MM.1S (cell line): ENCODE measurements at regions not wholly inside any gene's neighbourhood (a gene's known extent, or its start where the extent isn't known, plus 50 kb on each side); places are given as distances from the start of the nearest gene placed in this dataset.

Source experiments
- DNase-seq: peaks from one replicate; pipeline ENCODE4 v3.0.0-alpha.2; 2015
- H2AFZ ChIP-seq: fragments of 300-600 bp; sonication (generic); 2 replicates; pipeline ENCODE4 v1.6.0; 2016; ENCODE audit warnings: antibody characterized with exemption, low read length
- H3F3A ChIP-seq: fragments of 300-600 bp; sonication (generic); 2 replicates; pipeline ENCODE4 v1.6.1; 2016; ENCODE audit warnings: mild to moderate bottlenecking, antibody characterized with exemption, low read length, moderate library complexity, mixed read lengths; ENCODE audit not compliant: insufficient read depth
- H3K27ac ChIP-seq: fragments of 300-600 bp; sonication (generic); 2 replicates; pipeline ENCODE4 v1.5.1; 2016; ENCODE audit warnings: mild to moderate bottlenecking, low read length
- H3K27me3 ChIP-seq: fragments of 300-600 bp; sonication (generic); replicated peaks from 2 replicates; pipeline ENCODE4 v1.6.0; 2016; ENCODE audit warnings: low read length; ENCODE audit not compliant: insufficient read depth
- H3K36me3 ChIP-seq: fragments of 300-600 bp; sonication (generic); replicated peaks from 2 replicates; pipeline ENCODE4 v1.6.1; 2016; ENCODE audit warnings: mild to moderate bottlenecking, low read length, mixed read lengths; ENCODE audit not compliant: insufficient read depth
- H3K4me1 ChIP-seq: fragments of 300-600 bp; sonication (generic); 2 replicates; pipeline ENCODE4 v1.6.1; 2016; ENCODE audit warnings: low read length, mixed read lengths
- H3K4me2 ChIP-seq: fragments of 300-600 bp; sonication (generic); 2 replicates; pipeline ENCODE4 v1.6.0; 2016; ENCODE audit warnings: low read depth, low read length
- H3K4me3 ChIP-seq: fragments of 300-600 bp; sonication (generic); 2 replicates; pipeline ENCODE4 v1.5.1; 2016; ENCODE audit warnings: low read length, mixed read lengths
- H3K79me2 ChIP-seq: fragments of 300-600 bp; sonication (generic); 2 replicates; pipeline ENCODE4 v1.6.1; 2016; ENCODE audit warnings: mixed run types, low read length, mixed read lengths
- H3K9ac ChIP-seq: fragments of 300-600 bp; sonication (generic); 2 replicates; pipeline ENCODE4 v1.6.1; 2016; ENCODE audit warnings: low read length, mixed read lengths
- H3K9me2 ChIP-seq: fragments of 300-600 bp; sonication (generic); replicated peaks from 2 replicates; pipeline ENCODE4 v1.6.1; 2016; ENCODE audit warnings: mild to moderate bottlenecking, low read length, mixed read lengths; ENCODE audit not compliant: insufficient read depth
- H3K9me3 ChIP-seq: fragments of 300-600 bp; sonication (generic); replicated peaks from 2 replicates; pipeline ENCODE4 v1.6.1; 2016; ENCODE audit warnings: mild to moderate bottlenecking, low read length, mixed read lengths; ENCODE audit not compliant: insufficient read depth
- H4K20me1 ChIP-seq: fragments of 300-600 bp; sonication (generic); 2 replicates; pipeline ENCODE4 v1.6.1; 2016; ENCODE audit warnings: mild to moderate bottlenecking, low read length, moderate library complexity, mixed read lengths; ENCODE audit not compliant: insufficient read depth
- CTCF ChIP-seq: fragments of 300-600 bp; sonication (generic); IDR thresholded peaks from 2 replicates; pipeline ENCODE4 v1.5.1; 2016; ENCODE audit warnings: antibody characterized with exemption, low read length, mixed read lengths
- EZH2 ChIP-seq: fragments of 300-600 bp; sonication (generic); optimal IDR thresholded peaks from 2 replicates; pipeline ENCODE3; 2017; ENCODE audit warnings: low read depth, mild to moderate bottlenecking, antibody characterized with exemption, low read length, mixed read lengths
- EZH2phosphoT487 ChIP-seq: fragments of 300-600 bp; sonication (generic); IDR thresholded peaks from 2 replicates; pipeline ENCODE4 v1.6.1; 2018; ENCODE audit warnings: antibody characterized with exemption, low read length

GRCh38 chr1:112307930-112308591, 88.0 kb upstream of the CTTNBP2NL start:
- DNase-seq = no peak
- no peak overlapping the region for H3K9ac ChIP-seq
- H2AFZ ChIP-seq = no peak overlapping the region
- no peaks in the 10 kb centered on the region for H3K27me3 ChIP-seq
- H3K27ac ChIP-seq = no peak overlapping the region
- no peaks in the 10 kb centered on the region for H4K20me1 ChIP-seq
- H3K9me2 ChIP-seq = no peaks in the 10 kb centered on the region
- TF ChIP-seq EZH2phosphoT487 (no peak), CTCF (no peak), EZH2 (no peak)
- no peak overlapping the region for H3K4me2 ChIP-seq
- H3K4me1 ChIP-seq = no peaks in the 10 kb centered on the region
- no peaks in the 10 kb centered on the region for H3K79me2 ChIP-seq
- H3F3A ChIP-seq = no peaks in the 10 kb centered on the region
- H3K9me3 ChIP-seq = no peaks in the 10 kb centered on the region
- H3K36me3 ChIP-seq = no peaks in the 10 kb centered on the region
- no peak overlapping the region for H3K4me3 ChIP-seq

- no peaks in the 10 kb centered on the region for H3K4me1 ChIP-seq
- H2AFZ ChIP-seq = no peak overlapping the region
- no peaks in the 10 kb centered on the region for H3K9me2 ChIP-seq
- no peaks in the 10 kb centered on the region for H3K36me3 ChIP-seq
- H3K9ac ChIP-seq = no peak overlapping the region
- H3K4me3 ChIP-seq = no peak overlapping the region
- H3K9me3 ChIP-seq = no peaks in the 10 kb centered on the region
- H3K27ac ChIP-seq = no peak overlapping the region
- no peaks in the 10 kb centered on the region for H3F3A ChIP-seq
- no peaks in the 10 kb centered on the region for H4K20me1 ChIP-seq
- DNase-seq = no peak
- no peak for TF ChIP-seq EZH2phosphoT487
- no peak for TF ChIP-seq CTCF
- TF ChIP-seq EZH2 = no peak
- no peak overlapping the region for H3K4me2 ChIP-seq
- H3K79me2 ChIP-seq = no peaks in the 10 kb centered on the region
- no peaks in the 10 kb centered on the region for H3K27me3 ChIP-seq
Measured at GRCh38 chr1:112308716-112309115, 87.3 kb upstream of the CTTNBP2NL start.

GRCh38 chr1:112309499-112309898, 86.5 kb upstream of the CTTNBP2NL start:
- H2AFZ ChIP-seq = no peak overlapping the region
- no peaks in the 10 kb centered on the region for H3K4me1 ChIP-seq
- H3K36me3 ChIP-seq = no peaks in the 10 kb centered on the region
- H3K4me3 ChIP-seq = no peak overlapping the region
- H3K79me2 ChIP-seq = no peaks in the 10 kb centered on the region
- H4K20me1 ChIP-seq = no peaks in the 10 kb centered on the region
- no peaks in the 10 kb centered on the region for H3K27me3 ChIP-seq
- H3K9me3 ChIP-seq = no peaks in the 10 kb centered on the region
- no peaks in the 10 kb centered on the region for H3K9me2 ChIP-seq
- H3F3A ChIP-seq = no peaks in the 10 kb centered on the region
- no peak overlapping the region for H3K4me2 ChIP-seq
- H3K27ac ChIP-seq = no peak overlapping the region
- TF ChIP-seq EZH2 (no peak), EZH2phosphoT487 (no peak), CTCF (no peak)
- H3K9ac ChIP-seq = no peak overlapping the region
- no peak for DNase-seq
